NCI-H2171 (cell line): ENCODE measurements at regions not wholly inside any gene's neighbourhood (a gene's known extent, or its start where the extent isn't known, plus 50 kb on each side); places are given as distances from the start of the nearest gene placed in this dataset.

Experiments
- DNase-seq: peaks from one replicate; lab custom pipeline; 2025; lab: John Stamatoyannopoulos, UW

GRCh38 chr19:31560086-31561060 is 211.1 kb upstream of the TSHZ3 start:
- no peak for DNase-seq

- DNase-seq, result no peak
These were observed 213.9 kb upstream of the TSHZ3 start for GRCh38 chr19:31562966-31563612.

- DNase-seq, result no peak
These were observed 218.5 kb upstream of the TSHZ3 start for GRCh38 chr19:31567776-31568175.

- no peak for DNase-seq
These were observed 219.5 kb upstream of the TSHZ3 start for GRCh38 chr19:31568724-31569123.

- no peak for DNase-seq
These were observed 221.5 kb upstream of the TSHZ3 start for GRCh38 chr19:31570718-31571117.

GRCh38 chr19:31572102-31572975 is 223.1 kb upstream of the TSHZ3 start:
- DNase-seq, result no peak

- no peak for DNase-seq
These were observed 223.7 kb upstream of the TSHZ3 start for GRCh38 chr19:31572976-31573298.

- DNase-seq, result no peak
These were observed 225.2 kb upstream of the TSHZ3 start for GRCh38 chr19:31574251-31574973.

GRCh38 chr19:31575846-31576335 is 226.7 kb upstream of the TSHZ3 start:
- DNase-seq, result no peak

- DNase-seq, result no peak
These were observed 229.1 kb upstream of the TSHZ3 start for GRCh38 chr19:31578326-31578725.

GRCh38 chr19:31583148-31583547 is 233.9 kb upstream of the TSHZ3 start:
- DNase-seq, result no peak

- no peak for DNase-seq
These were observed 237.0 kb upstream of the TSHZ3 start for GRCh38 chr19:31586282-31586681.

- DNase-seq, result no peak
These were observed 239.9 kb upstream of the TSHZ3 start for GRCh38 chr19:31589109-31589508.

GRCh38 chr19:31591258-31591657 is 242.0 kb upstream of the TSHZ3 start:
- no peak for DNase-seq

- no peak for DNase-seq
These were observed 243.2 kb upstream of the TSHZ3 start for GRCh38 chr19:31592456-31592855.

GRCh38 chr19:31594701-31595100 is 245.5 kb upstream of the TSHZ3 start:
- no peak for DNase-seq

- no peak for DNase-seq
These were observed 246.3 kb upstream of the TSHZ3 start for GRCh38 chr19:31595521-31595920.

- no peak for DNase-seq
These were observed 247.5 kb upstream of the TSHZ3 start for GRCh38 chr19:31596751-31597150.

- DNase-seq, result no peak
These were observed 248.4 kb upstream of the TSHZ3 start for GRCh38 chr19:31597616-31598015.

- no peak for DNase-seq
These were observed 249.5 kb upstream of the TSHZ3 start for GRCh38 chr19:31598730-31599238.

- no peak for DNase-seq
These were observed 251.6 kb upstream of the TSHZ3 start for GRCh38 chr19:31600731-31601295.
